ENCODE measurements at regions not wholly inside any gene's neighbourhood (a gene's known extent, or its start where the extent isn't known, plus 50 kb on each side); places are given as distances from the start of the nearest gene placed in this dataset.

DNA sequence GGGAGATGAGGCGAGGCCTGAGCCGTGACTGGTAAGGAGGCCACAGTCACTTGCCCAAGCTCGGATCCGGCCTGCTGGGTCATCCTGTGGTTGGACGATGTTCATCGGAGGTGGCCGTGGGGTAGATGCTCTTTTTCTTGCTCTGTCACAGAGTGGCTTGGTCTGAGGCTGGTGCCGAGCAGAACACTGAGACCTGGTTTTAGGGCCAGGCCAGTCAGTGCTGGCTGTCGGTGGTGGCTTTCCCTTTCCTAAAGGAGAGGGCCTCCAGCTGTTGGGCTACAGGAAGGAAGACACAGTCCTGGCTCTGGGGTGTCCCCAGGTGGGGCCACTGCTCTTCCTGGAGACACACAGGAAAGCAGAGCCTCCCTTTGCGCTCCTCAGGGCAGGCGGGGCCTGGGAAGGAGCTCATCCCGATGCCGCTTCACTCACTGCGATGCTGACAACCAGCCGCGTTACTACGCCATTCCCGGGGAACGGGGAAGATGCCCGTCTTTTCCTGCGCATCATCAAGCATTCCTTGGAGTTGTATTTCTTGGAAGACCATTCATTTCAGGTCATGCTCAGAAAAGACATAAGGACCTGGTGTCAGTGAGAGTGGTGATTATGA lies 254.8 kb upstream of the IRX4 start:
- DNase-seq: no peak
- Mint-ChIP-seq H3K4me1 (no peaks in the 10 kb centered on the region), H3K27ac (no peak overlapping the region), H3K9me3 (no peaks in the 10 kb centered on the region), H3K36me3 (ENCODE audit: low read depth) (no peaks in the 10 kb centered on the region), H3K4me3 (no peak overlapping the region), H3K27me3 (no peaks in the 10 kb centered on the region)
- POLR2A ChIA-PET: no interaction called here
- CTCF ChIA-PET: no interaction called here

DNA sequence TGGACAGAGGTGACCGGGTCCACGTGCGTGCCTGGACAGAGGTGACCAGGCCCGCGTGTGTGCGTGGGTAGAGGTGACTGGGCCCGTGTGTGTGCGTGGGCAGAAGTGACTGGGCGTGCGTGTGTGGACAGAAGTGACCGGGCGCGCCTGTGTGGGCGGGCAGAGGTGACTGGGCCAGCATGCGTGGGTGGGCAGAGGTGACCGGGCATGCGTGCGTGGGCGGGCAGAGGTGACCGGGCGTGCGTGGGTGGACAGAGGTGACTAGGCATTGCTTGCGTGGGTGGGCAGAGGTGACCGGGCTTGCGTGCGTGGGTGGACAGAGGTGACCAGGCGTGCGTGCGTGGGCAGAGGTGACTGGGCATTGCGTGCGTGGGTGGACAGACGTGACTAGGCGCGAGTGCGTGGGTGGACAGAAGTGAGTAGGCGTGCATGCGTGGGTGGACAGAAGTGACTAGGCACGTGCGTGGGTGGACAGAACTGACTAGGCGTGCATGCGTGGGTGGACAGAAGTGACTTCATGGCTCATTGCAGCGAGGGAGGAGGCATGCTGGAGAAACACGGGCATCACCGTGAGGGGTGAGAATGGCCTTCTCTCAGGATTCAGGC lies 254.1 kb upstream of the IRX4 start:
- Mint-ChIP-seq H3K27ac (no peak overlapping the region), H3K27me3 (no peaks in the 10 kb centered on the region), H3K4me1 (no peaks in the 10 kb centered on the region), H3K9me3 (no peaks in the 10 kb centered on the region), H3K36me3 (ENCODE audit: low read depth) (no peaks in the 10 kb centered on the region), H3K4me3 (no peak overlapping the region)
- DNase-seq: no peak
- CTCF ChIA-PET: no interaction called here
- POLR2A ChIA-PET: no interaction called here

DNA sequence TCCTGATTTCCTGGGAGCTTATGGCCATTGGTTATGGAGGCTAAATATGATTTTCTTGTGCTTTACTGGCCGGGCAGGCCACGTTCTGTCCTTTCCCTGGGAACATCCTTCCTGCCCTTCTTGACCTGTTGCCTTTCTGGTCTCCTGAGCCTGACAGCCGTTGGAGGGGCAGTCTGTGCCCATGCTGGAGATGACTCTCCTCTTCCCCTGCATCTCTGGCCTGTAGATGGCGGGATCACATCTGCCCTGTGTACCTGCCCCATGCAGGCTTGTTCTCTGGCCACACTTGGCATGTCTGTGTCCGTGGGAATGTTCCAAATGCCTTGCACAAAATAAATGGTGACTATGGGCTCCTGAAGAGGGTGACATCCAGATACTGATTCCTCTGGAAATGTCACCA lies 253.1 kb upstream of the IRX4 start:
- no peak for DNase-seq
- POLR2A ChIA-PET: no interaction called here
- Mint-ChIP-seq H3K4me3 (no peak overlapping the region), H3K27me3 (no peaks in the 10 kb centered on the region), H3K9me3 (no peaks in the 10 kb centered on the region), H3K36me3 (ENCODE audit: low read depth) (no peaks in the 10 kb centered on the region), H3K4me1 (no peaks in the 10 kb centered on the region), H3K27ac (no peak overlapping the region)
- CTCF ChIA-PET: no interaction called here

DNA sequence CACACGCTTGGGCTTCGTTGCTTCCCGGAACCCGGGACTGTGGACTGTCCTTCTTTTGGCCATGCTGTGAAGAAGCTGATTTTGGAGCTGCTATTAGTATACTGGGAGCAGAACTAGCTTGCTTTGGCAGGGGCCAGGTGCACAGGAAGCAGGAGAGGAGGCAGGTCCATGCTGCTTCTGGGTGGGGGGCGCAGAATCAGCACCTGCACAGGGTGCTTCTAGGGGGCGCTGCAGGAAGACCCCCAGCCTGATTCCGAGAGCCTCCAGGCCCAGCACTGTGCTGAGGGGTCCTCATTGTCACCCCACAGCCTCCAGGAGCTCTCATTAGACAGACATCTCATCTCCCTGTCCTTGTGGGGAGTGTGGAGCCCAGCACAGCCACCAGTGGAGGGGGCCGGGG lies 252.6 kb upstream of the IRX4 start:
- no peaks in the 10 kb centered on the region for H3K27me3 Mint-ChIP-seq
- H3K9me3 Mint-ChIP-seq: no peaks in the 10 kb centered on the region
- ChIA-PET POLR2A (no interaction called here), CTCF (no interaction called here)
- no peaks in the 10 kb centered on the region for H3K36me3 Mint-ChIP-seq (ENCODE audit: low read depth)
- DNase-seq: no peak
- no peak overlapping the region for H3K27ac Mint-ChIP-seq
- no peaks in the 10 kb centered on the region for H3K4me1 Mint-ChIP-seq
- no peak overlapping the region for H3K4me3 Mint-ChIP-seq

DNA sequence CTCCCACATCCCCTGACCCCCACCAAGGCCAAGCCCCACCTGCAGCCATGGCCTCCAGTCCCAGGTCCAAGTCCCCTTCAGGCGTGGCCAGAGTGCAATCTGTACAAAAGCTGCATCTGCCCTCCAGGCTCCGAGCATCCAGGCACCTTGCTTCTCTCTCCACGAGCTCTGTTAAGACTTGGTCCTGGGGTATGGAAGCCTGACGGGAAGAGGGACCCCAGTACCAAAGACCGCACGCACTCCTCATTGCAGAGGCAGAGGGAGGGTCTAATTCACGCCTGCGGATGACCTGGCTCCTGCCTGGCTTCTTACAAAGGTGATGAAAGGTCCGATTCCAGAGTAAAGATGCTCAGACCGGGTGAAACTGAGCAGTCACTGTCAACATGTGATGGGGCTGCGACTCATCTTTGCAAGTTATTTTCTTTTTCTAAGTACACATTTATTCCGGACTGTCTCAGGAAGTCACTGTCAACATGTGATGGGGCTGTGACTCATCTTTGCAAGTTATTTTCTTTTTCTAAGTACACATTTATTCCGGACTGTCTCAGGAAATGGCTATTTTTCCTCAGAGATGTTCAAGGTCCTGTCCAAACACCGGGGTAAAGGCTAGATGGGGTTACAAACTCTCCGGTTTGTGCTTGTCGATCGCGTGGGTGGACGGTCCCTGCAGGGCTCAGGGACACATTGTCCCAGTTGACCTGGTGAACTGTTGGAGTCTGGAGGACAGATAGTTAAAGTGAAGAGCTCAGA lies 252.0 kb upstream of the IRX4 start:
- ChIA-PET POLR2A (no interaction called here), CTCF (no interaction called here)
- Mint-ChIP-seq H3K9me3 (no peaks in the 10 kb centered on the region), H3K4me1 (no peaks in the 10 kb centered on the region), H3K27ac (no peak overlapping the region), H3K4me3 (no peak overlapping the region), H3K36me3 (ENCODE audit: low read depth) (no peaks in the 10 kb centered on the region), H3K27me3 (no peaks in the 10 kb centered on the region)
- no peak for DNase-seq

DNA sequence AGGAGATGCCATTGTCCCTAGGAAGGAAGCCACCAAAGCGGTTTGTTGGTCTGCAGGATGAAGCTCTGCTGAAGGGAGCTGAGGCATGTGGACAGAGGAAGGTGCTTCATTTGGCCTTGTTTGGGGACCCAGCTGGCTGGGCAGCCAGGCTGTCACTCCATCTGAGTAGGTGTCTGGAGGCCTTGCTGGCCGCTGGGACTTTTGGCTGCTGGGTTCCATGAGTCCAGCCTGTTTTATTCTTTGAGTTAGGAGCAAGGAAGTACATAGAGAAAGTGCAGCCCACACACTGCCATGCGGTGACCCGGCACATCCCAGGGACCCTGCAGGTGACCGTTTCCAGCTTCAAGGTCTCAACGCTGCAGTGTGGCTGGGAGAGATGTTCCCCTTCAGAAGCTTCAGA lies 251.2 kb upstream of the IRX4 start:
- Mint-ChIP-seq H3K9me3 (no peaks in the 10 kb centered on the region), H3K4me3 (no peak overlapping the region), H3K4me1 (no peaks in the 10 kb centered on the region), H3K27me3 (no peaks in the 10 kb centered on the region), H3K36me3 (ENCODE audit: low read depth) (no peaks in the 10 kb centered on the region), H3K27ac (no peak overlapping the region)
- no peak for DNase-seq
- ChIA-PET CTCF (no interaction called here), POLR2A (no interaction called here)

DNA sequence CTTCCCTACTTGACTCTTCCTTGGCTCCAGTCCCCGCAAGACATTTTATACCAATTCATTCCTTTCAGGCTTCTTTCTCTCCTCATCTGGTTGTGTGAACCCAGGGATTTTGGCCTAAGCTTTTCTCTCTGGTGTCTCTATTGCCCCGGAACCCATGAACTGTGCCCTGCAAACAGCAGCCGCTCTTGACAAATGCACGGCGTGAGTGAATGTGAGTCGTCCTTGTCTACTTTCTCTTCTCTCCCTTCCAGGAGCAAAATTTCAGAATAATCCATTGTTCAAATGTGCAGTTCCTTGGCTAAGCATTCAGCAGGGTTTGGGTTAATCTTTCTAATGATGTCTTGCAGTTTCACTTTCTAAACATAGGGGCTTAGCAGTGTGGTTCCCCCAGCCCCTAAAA lies 250.4 kb upstream of the IRX4 start:
- no peaks in the 10 kb centered on the region for H3K27me3 Mint-ChIP-seq
- H3K4me3 Mint-ChIP-seq: no peak overlapping the region
- H3K36me3 Mint-ChIP-seq (ENCODE audit: low read depth): no peaks in the 10 kb centered on the region
- no peaks in the 10 kb centered on the region for H3K9me3 Mint-ChIP-seq
- H3K4me1 Mint-ChIP-seq: no peaks in the 10 kb centered on the region
- no peak overlapping the region for H3K27ac Mint-ChIP-seq
- CTCF ChIA-PET: no interaction called here
- DNase-seq: no peak
- POLR2A ChIA-PET: no interaction called here

DNA sequence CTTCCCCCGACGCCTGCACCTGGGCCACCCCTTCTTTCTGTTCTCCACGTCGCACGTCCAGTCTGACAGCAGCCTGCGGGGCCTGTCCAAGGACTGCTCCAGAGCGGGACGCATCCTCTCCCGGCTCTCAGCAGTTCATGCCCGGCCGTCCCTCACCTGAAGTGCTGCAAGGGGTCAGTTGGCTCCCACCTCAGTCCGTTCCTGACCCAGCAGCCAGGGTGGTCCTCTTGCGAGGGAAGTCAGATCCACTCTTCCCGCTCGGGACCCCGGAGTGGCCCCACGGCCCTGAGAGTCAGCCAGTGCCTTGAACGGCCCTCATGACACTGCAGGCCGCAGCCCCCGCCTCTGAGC lies 249.7 kb upstream of the IRX4 start:
- POLR2A ChIA-PET: no interaction called here
- no peak for DNase-seq
- H3K9me3 Mint-ChIP-seq: no peaks in the 10 kb centered on the region
- H3K27ac Mint-ChIP-seq: no peak overlapping the region
- H3K4me1 Mint-ChIP-seq: no peaks in the 10 kb centered on the region
- H3K4me3 Mint-ChIP-seq: no peak overlapping the region
- H3K36me3 Mint-ChIP-seq (ENCODE audit: low read depth): no peaks in the 10 kb centered on the region
- CTCF ChIA-PET: no interaction called here
- H3K27me3 Mint-ChIP-seq: no peaks in the 10 kb centered on the region

DNA sequence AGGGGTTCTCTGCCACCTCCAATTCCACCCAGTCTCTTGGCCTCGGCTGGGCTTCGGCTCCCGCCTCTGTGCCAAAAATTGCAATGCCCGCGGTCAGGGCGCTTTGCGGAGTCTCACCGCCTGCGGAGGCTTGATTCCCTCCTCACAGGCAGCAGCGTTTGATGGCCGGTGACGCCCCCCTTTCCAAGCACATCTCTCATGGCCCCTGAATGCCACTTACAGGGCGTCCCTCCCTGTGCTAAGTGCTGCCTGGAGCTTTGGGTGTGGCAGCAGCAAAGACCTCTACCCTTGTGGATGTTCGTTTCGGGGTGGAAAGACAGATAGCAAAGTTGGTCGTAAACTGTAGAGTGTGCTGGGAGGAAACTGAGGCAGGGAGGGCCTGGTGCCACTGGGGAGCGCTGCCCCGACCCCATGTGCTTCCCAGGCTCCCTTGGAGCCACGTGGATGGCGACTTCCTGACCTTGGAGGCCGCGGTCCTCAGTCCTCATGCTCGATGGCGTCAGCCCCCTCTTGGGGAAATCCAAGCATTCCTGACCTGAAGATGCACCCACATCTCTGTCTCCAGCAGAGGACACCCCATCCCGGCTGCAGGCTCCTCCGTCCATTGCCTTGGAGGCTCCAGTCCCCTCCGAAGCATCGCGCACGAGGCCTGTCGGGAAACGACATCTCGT lies 249.2 kb upstream of the IRX4 start:
- H3K4me1 Mint-ChIP-seq: no peaks in the 10 kb centered on the region
- H3K36me3 Mint-ChIP-seq (ENCODE audit: low read depth): no peaks in the 10 kb centered on the region
- no peak overlapping the region for H3K27ac Mint-ChIP-seq
- CTCF ChIA-PET: no interaction called here
- H3K27me3 Mint-ChIP-seq: no peaks in the 10 kb centered on the region
- no peak overlapping the region for H3K4me3 Mint-ChIP-seq
- no peaks in the 10 kb centered on the region for H3K9me3 Mint-ChIP-seq
- POLR2A ChIA-PET: no interaction called here
- no peak for DNase-seq

DNA sequence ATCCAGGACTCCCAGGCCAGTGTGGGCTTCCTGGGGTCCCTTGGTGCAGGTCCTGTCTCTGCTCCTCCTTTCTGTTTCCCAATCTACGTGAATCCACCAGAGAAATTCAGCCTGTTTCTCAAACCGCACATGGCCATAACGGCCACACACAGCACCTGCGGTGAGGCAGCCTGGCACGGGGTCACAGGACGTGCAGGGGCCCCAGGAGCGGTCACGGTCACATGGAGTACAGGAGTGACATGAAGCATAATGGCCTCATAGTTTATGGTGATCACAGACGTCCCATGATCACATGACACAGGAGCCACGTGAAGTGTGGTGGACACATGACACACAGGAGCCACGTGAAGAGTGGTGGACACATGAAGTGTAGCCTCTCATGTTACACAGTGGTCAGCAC lies 248.5 kb upstream of the IRX4 start:
- ChIA-PET POLR2A (no interaction called here), CTCF (no interaction called here)
- Mint-ChIP-seq H3K36me3 (ENCODE audit: low read depth) (no peaks in the 10 kb centered on the region), H3K4me3 (no peak overlapping the region), H3K27me3 (no peaks in the 10 kb centered on the region), H3K9me3 (no peaks in the 10 kb centered on the region), H3K4me1 (no peaks in the 10 kb centered on the region), H3K27ac (no peak overlapping the region)
- DNase-seq: no peak

DNA sequence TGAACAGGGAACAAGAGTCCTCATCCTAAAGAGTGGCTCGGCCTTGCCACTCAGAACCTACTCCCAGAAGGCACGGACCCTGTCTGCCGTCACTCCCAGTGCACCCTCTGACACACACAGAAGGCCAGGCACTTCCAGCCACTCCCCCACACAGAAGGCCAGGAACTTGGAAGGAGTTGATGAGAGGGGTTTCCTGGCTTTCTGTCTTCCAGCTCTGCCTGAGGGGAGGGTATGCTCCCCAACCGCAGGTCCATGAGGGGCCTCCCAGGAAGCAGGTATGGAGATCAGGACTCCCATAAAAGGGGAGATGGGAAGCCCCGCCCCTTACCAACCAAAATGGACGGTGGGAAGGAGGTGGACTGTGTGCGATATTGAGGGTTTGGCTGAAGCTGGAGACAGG lies 247.6 kb upstream of the IRX4 start:
- no peak for DNase-seq
- CTCF ChIA-PET: no interaction called here
- H3K4me3 Mint-ChIP-seq: no peak overlapping the region
- no peaks in the 10 kb centered on the region for H3K9me3 Mint-ChIP-seq
- H3K27ac Mint-ChIP-seq: no peak overlapping the region
- POLR2A ChIA-PET: no interaction called here
- no peaks in the 10 kb centered on the region for H3K27me3 Mint-ChIP-seq
- H3K4me1 Mint-ChIP-seq: no peaks in the 10 kb centered on the region
- no peaks in the 10 kb centered on the region for H3K36me3 Mint-ChIP-seq (ENCODE audit: low read depth)

DNA sequence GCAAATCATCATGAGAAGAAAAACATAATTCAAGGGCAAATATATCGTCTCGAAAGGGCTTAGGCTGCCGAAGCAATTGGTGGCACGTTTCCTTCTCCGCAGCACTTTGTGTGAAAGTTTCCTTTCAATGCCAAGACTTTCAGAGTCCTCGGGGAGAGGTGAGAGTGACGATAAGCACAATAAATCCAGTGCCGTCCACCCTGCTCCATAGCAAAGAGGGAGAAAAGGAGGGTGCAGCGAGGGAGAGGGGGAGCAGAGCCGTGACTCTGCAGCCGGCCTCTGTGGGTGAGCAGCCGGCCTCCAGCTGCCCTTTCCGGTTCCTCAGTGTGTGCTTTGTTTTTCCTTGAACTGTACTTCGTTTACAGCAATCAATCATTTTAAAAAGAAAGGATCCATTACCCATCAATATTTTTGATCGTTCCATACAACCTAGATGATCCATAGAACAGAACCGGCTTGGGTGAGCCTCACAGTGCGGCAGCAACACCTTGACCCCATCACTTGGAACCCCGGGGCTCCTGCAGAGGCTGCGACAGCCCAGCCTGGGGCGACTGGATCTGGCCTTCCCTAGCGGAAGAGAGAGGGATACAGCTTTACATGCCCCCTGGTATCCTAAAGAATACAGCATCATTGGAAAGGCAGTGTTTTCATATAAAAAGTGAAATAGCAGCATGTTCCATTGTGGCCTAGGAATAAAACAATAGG lies 247.0 kb upstream of the IRX4 start:
- CTCF ChIA-PET: no interaction called here
- no peaks in the 10 kb centered on the region for H3K4me1 Mint-ChIP-seq
- no peaks in the 10 kb centered on the region for H3K27me3 Mint-ChIP-seq
- no peak for DNase-seq
- no peak overlapping the region for H3K4me3 Mint-ChIP-seq
- H3K9me3 Mint-ChIP-seq: no peaks in the 10 kb centered on the region
- POLR2A ChIA-PET: no interaction called here
- H3K27ac Mint-ChIP-seq: no peak overlapping the region
- H3K36me3 Mint-ChIP-seq (ENCODE audit: low read depth): no peaks in the 10 kb centered on the region

DNA sequence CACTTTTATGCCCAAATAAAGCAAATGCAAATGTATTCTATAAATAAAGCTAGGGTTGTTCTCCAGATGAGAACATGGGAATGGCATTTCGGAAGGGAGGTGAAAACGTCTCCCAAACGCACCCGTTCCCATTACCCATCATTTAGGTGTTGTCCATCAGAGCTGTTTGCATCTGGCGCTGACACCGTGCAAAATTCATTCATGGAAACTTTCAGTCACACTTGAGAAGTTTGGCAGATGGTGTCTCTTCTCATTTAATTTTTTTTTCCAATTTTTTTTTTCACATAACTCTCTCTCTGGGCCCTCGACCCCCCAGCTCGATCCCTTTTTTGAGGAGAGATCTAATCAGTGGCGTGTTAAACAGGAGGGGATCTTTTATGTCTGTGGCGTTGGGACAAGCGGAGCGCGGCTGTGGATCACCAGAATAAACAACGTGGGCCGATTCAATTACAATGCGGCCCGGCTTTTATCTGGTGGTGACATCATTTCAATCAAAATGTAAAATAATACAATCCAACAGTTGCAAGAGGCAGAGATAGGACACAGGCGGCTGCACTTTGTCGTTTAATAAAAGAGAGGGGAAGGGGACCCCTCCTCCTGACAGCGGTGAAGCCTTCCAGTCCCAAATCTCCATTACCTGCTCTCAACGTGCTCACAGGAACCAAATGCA lies 246.1 kb upstream of the IRX4 start:
- no peak for DNase-seq
- POLR2A ChIA-PET: interaction anchor here (0.7 kb wide), 1 partner anchor 1649 kb away, joined by 3 read pairs; no protein-coding TSS in a partner anchor
- H3K4me3 Mint-ChIP-seq: no peak overlapping the region

More for the DNA sequence above, 246.1 kb upstream of the IRX4 start:
- no peaks in the 10 kb centered on the region for H3K36me3 Mint-ChIP-seq (ENCODE audit: low read depth)
- no peaks in the 10 kb centered on the region for H3K4me1 Mint-ChIP-seq
- H3K9me3 Mint-ChIP-seq: no peaks in the 10 kb centered on the region
- no peak overlapping the region for H3K27ac Mint-ChIP-seq
- CTCF ChIA-PET: no interaction called here
- no peaks in the 10 kb centered on the region for H3K27me3 Mint-ChIP-seq
